ENCODE measurements at regions not wholly inside any gene's neighbourhood (a gene's known extent, or its start where the extent isn't known, plus 50 kb on each side); places are given as distances from the start of the nearest gene placed in this dataset.
A peak's percentile ranks its signal among the peaks of the same experiment; 100 is the strongest.

- H3K4me1 Mint-ChIP-seq (ENCODE audit: low read depth): no peaks in the 10 kb centered on the region
- H3K27ac Mint-ChIP-seq: no peak overlapping the region
- intact Hi-C loops (cut with micrococcal nuclease): no loop called here
- no peaks in the 10 kb centered on the region for H3K36me3 Mint-ChIP-seq (ENCODE audit: low read depth)
- H3K4me3 Mint-ChIP-seq (ENCODE audit: low read depth): no peak overlapping the region
- H3K27me3 Mint-ChIP-seq (ENCODE audit: low read depth): no peaks in the 10 kb centered on the region
- no peak for DNase-seq (ENCODE audit: low spot score)
- peaks cover 9% of the 10 kb centered on the region for H3K9me3 Mint-ChIP-seq
These were observed 219.6 kb downstream of the C3orf38 start for GRCh38 chr3:88369337-88369736.

- no peaks in the 10 kb centered on the region for H3K36me3 Mint-ChIP-seq (ENCODE audit: low read depth)
- no peaks in the 10 kb centered on the region for H3K27me3 Mint-ChIP-seq (ENCODE audit: low read depth)
- intact Hi-C loops (cut with micrococcal nuclease): no loop called here
- peaks cover 9% of the 10 kb centered on the region for H3K9me3 Mint-ChIP-seq
- DNase-seq (ENCODE audit: low spot score): no peak
- no peak overlapping the region for H3K27ac Mint-ChIP-seq
- H3K4me1 Mint-ChIP-seq (ENCODE audit: low read depth): no peaks in the 10 kb centered on the region
- H3K4me3 Mint-ChIP-seq (ENCODE audit: low read depth): no peak overlapping the region
These were observed 220.0 kb downstream of the C3orf38 start for GRCh38 chr3:88369767-88370166.

GRCh38 chr3:88385090-88385489 lies 235.3 kb downstream of the C3orf38 start:
- H3K27me3 Mint-ChIP-seq (ENCODE audit: low read depth): no peaks in the 10 kb centered on the region
- H3K36me3 Mint-ChIP-seq (ENCODE audit: low read depth): no peaks in the 10 kb centered on the region
- peaks cover 8% of the 10 kb centered on the region for H3K4me1 Mint-ChIP-seq (ENCODE audit: low read depth)
- no peak overlapping the region for H3K27ac Mint-ChIP-seq
- DNase-seq (ENCODE audit: low spot score): no peak
- H3K9me3 Mint-ChIP-seq: peaks cover 6% of the 10 kb centered on the region
- intact Hi-C loops (cut with micrococcal nuclease): no loop called here
- no peak overlapping the region for H3K4me3 Mint-ChIP-seq (ENCODE audit: low read depth)

- intact Hi-C loops (cut with micrococcal nuclease): no loop called here
- no peak overlapping the region for H3K4me3 Mint-ChIP-seq (ENCODE audit: low read depth)
- no peak overlapping the region for H3K27ac Mint-ChIP-seq
- H3K4me1 Mint-ChIP-seq (ENCODE audit: low read depth): no peaks in the 10 kb centered on the region
- no peaks in the 10 kb centered on the region for H3K36me3 Mint-ChIP-seq (ENCODE audit: low read depth)
- H3K27me3 Mint-ChIP-seq (ENCODE audit: low read depth): no peaks in the 10 kb centered on the region
- no peaks in the 10 kb centered on the region for H3K9me3 Mint-ChIP-seq
- no peak for DNase-seq (ENCODE audit: low spot score)
These were observed 248.8 kb downstream of the C3orf38 start for GRCh38 chr3:88398581-88398980.

GRCh38 chr3:88403319-88403718 lies 253.6 kb downstream of the C3orf38 start:
- H3K27ac Mint-ChIP-seq: no peak overlapping the region
- no peaks in the 10 kb centered on the region for H3K4me1 Mint-ChIP-seq (ENCODE audit: low read depth)
- H3K9me3 Mint-ChIP-seq: no peaks in the 10 kb centered on the region
- H3K36me3 Mint-ChIP-seq (ENCODE audit: low read depth): no peaks in the 10 kb centered on the region
- DNase-seq (ENCODE audit: low spot score): no peak
- H3K27me3 Mint-ChIP-seq (ENCODE audit: low read depth): no peaks in the 10 kb centered on the region
- intact Hi-C loops (cut with micrococcal nuclease): no loop called here
- no peak overlapping the region for H3K4me3 Mint-ChIP-seq (ENCODE audit: low read depth)

GRCh38 chr3:88408097-88408496 lies 258.3 kb downstream of the C3orf38 start:
- Mint-ChIP-seq H3K27me3 (ENCODE audit: low read depth) (no peaks in the 10 kb centered on the region), H3K27ac (no peak overlapping the region), H3K9me3 (no peaks in the 10 kb centered on the region), H3K4me1 (ENCODE audit: low read depth) (peaks cover 8% of the 10 kb centered on the region), H3K4me3 (ENCODE audit: low read depth) (no peak overlapping the region), H3K36me3 (ENCODE audit: low read depth) (no peaks in the 10 kb centered on the region)
- DNase-seq (ENCODE audit: low spot score): no peak
- intact Hi-C loops (cut with micrococcal nuclease): no loop called here

GRCh38 chr3:88408935-88409334 lies 259.2 kb downstream of the C3orf38 start:
- Mint-ChIP-seq H3K4me1 (ENCODE audit: low read depth) (peaks cover 8% of the 10 kb centered on the region), H3K36me3 (ENCODE audit: low read depth) (no peaks in the 10 kb centered on the region), H3K4me3 (ENCODE audit: low read depth) (no peak overlapping the region), H3K27ac (no peak overlapping the region), H3K27me3 (ENCODE audit: low read depth) (no peaks in the 10 kb centered on the region), H3K9me3 (no peaks in the 10 kb centered on the region)
- intact Hi-C loops (cut with micrococcal nuclease): no loop called here
- DNase-seq (ENCODE audit: low spot score): no peak

GRCh38 chr3:88410259-88410658 lies 260.5 kb downstream of the C3orf38 start:
- Mint-ChIP-seq H3K27me3 (ENCODE audit: low read depth) (no peaks in the 10 kb centered on the region), H3K4me1 (ENCODE audit: low read depth) (peaks cover 8% of the 10 kb centered on the region), H3K9me3 (no peaks in the 10 kb centered on the region), H3K36me3 (ENCODE audit: low read depth) (no peaks in the 10 kb centered on the region), H3K4me3 (ENCODE audit: low read depth) (no peak overlapping the region), H3K27ac (no peak overlapping the region)
- intact Hi-C loops (cut with micrococcal nuclease): no loop called here
- DNase-seq (ENCODE audit: low spot score): peak; percentile 10

GRCh38 chr3:88412346-88412745 lies 262.6 kb downstream of the C3orf38 start:
- no peaks in the 10 kb centered on the region for H3K36me3 Mint-ChIP-seq (ENCODE audit: low read depth)
- no peaks in the 10 kb centered on the region for H3K9me3 Mint-ChIP-seq
- H3K4me1 Mint-ChIP-seq (ENCODE audit: low read depth): peaks cover 8% of the 10 kb centered on the region
- intact Hi-C loops (cut with micrococcal nuclease): no loop called here
- no peak for DNase-seq (ENCODE audit: low spot score)
- H3K27me3 Mint-ChIP-seq (ENCODE audit: low read depth): no peaks in the 10 kb centered on the region
- no peak overlapping the region for H3K4me3 Mint-ChIP-seq (ENCODE audit: low read depth)
- H3K27ac Mint-ChIP-seq: no peak overlapping the region

- Mint-ChIP-seq H3K4me3 (ENCODE audit: low read depth) (no peak overlapping the region), H3K36me3 (ENCODE audit: low read depth) (no peaks in the 10 kb centered on the region), H3K27me3 (ENCODE audit: low read depth) (no peaks in the 10 kb centered on the region), H3K4me1 (ENCODE audit: low read depth) (no peaks in the 10 kb centered on the region), H3K9me3 (no peaks in the 10 kb centered on the region), H3K27ac (no peak overlapping the region)
- DNase-seq (ENCODE audit: low spot score): no peak
- intact Hi-C loops (cut with micrococcal nuclease): no loop called here
These were observed 266.7 kb downstream of the C3orf38 start for GRCh38 chr3:88416436-88416835.

- no peaks in the 10 kb centered on the region for H3K4me1 Mint-ChIP-seq (ENCODE audit: low read depth)
- H3K9me3 Mint-ChIP-seq: no peaks in the 10 kb centered on the region
- intact Hi-C loops (cut with micrococcal nuclease): no loop called here
- no peaks in the 10 kb centered on the region for H3K27me3 Mint-ChIP-seq (ENCODE audit: low read depth)
- H3K4me3 Mint-ChIP-seq (ENCODE audit: low read depth): no peak overlapping the region
- H3K27ac Mint-ChIP-seq: no peak overlapping the region
- DNase-seq (ENCODE audit: low spot score): no peak
- H3K36me3 Mint-ChIP-seq (ENCODE audit: low read depth): no peaks in the 10 kb centered on the region
These were observed 268.5 kb downstream of the C3orf38 start for GRCh38 chr3:88418219-88418618.

GRCh38 chr3:88433568-88433967 lies 283.8 kb downstream of the C3orf38 start:
- Mint-ChIP-seq H3K27me3 (ENCODE audit: low read depth) (no peaks in the 10 kb centered on the region), H3K4me3 (ENCODE audit: low read depth) (no peak overlapping the region), H3K27ac (no peak overlapping the region), H3K4me1 (ENCODE audit: low read depth) (no peaks in the 10 kb centered on the region), H3K9me3 (no peaks in the 10 kb centered on the region), H3K36me3 (ENCODE audit: low read depth) (no peaks in the 10 kb centered on the region)
- no peak for DNase-seq (ENCODE audit: low spot score)
- intact Hi-C loops (cut with micrococcal nuclease): no loop called here

- Mint-ChIP-seq H3K27ac (no peak overlapping the region), H3K27me3 (ENCODE audit: low read depth) (no peaks in the 10 kb centered on the region), H3K4me1 (ENCODE audit: low read depth) (no peaks in the 10 kb centered on the region), H3K4me3 (ENCODE audit: low read depth) (no peak overlapping the region), H3K36me3 (ENCODE audit: low read depth) (no peaks in the 10 kb centered on the region), H3K9me3 (no peaks in the 10 kb centered on the region)
- no peak for DNase-seq (ENCODE audit: low spot score)
- intact Hi-C loops (cut with micrococcal nuclease): no loop called here
These were observed 284.2 kb downstream of the C3orf38 start for GRCh38 chr3:88434001-88434400.

- no peaks in the 10 kb centered on the region for H3K36me3 Mint-ChIP-seq (ENCODE audit: low read depth)
- H3K4me3 Mint-ChIP-seq (ENCODE audit: low read depth): no peak overlapping the region
- H3K4me1 Mint-ChIP-seq (ENCODE audit: low read depth): no peaks in the 10 kb centered on the region
- H3K27ac Mint-ChIP-seq: no peak overlapping the region
- no peaks in the 10 kb centered on the region for H3K27me3 Mint-ChIP-seq (ENCODE audit: low read depth)
- DNase-seq (ENCODE audit: low spot score): no peak
- no peaks in the 10 kb centered on the region for H3K9me3 Mint-ChIP-seq
- intact Hi-C loops (cut with micrococcal nuclease): no loop called here
These were observed 290.9 kb downstream of the C3orf38 start for GRCh38 chr3:88440701-88441100.

Measured in activated T-helper 2 cell treated with anti-CD3 and anti-CD28 coated beads, Interferon-gamma antibody, Interleukin-2, Interleukin-4, amounts not matched to agents 10 μg/mL and 5 μg/mL and 100 μg/mL, durations not matched to agents 14 hours and 24 hours and 36 hours (primary cell).